Psoas muscle (tissue), 7 donors: ENCODE measurements at regions not wholly inside any gene's neighbourhood (a gene's known extent, or its start where the extent isn't known, plus 50 kb on each side); places are given as distances from the start of the nearest gene placed in this dataset.
"Not testable (repeated sequence)": the region's sequence is repeated elsewhere in the genome, so short reads cannot be mapped to it uniquely, and the experiment has no call there.

Experiments used
- ATAC-seq, 4 donors: fragments of 200-7000 bp; cut with Tn5 transposase; one replicate each; pipeline ENCODE4 v1.9.1; 2020; ENCODE audit warnings: moderate library complexity in 3 of 4, mild to moderate bottlenecking in 2 of 4
- DNase-seq, 2 donors: peaks; one replicate each; pipeline ENCODE4 v3.0.0-alpha.2; 2020
- H3K27ac ChIP-seq: fragments of 200-600 bp; one replicate; pipeline ENCODE4 v1.8.0; 2022
- H3K27me3 ChIP-seq, 3 donors: fragments of 200-600 bp in 1 of 3; one replicate each; pipeline versions ENCODE4 v1.6.1 to v1.8.0; 2013 to 2022; ENCODE audit warnings: low read length in 2 of 3, mild to moderate bottlenecking in 2 of 3, moderate library complexity in 1 of 3; ENCODE audit not compliant: insufficient read depth in 3 of 3
- H3K36me3 ChIP-seq, 2 donors: fragments of 200-600 bp in 1 of 2; one replicate each; pipeline versions ENCODE4 v1.6.1 to v1.8.0; 2013 to 2022; ENCODE audit warnings: low read depth in 1 of 2, mild to moderate bottlenecking in 1 of 2, moderate library complexity in 1 of 2; ENCODE audit not compliant: insufficient read depth in 1 of 2
- H3K4me1 ChIP-seq: fragments of 200-600 bp; one replicate; pipeline ENCODE4 v1.8.0; 2022
- H3K4me3 ChIP-seq: fragments of 200-600 bp; one replicate; pipeline ENCODE4 v1.8.0; 2022; ENCODE audit warnings: mild to moderate bottlenecking
- H3K9me3 ChIP-seq: fragments of 200-600 bp; one replicate; pipeline ENCODE4 v1.8.0; 2022
- WGBS, 3 donors: extraction: QIAGEN DNeasy Blood & Tissue Kit; methylation state at CpG; one replicate each; pipeline versions ENCODE4 v1.1.6 to v1.1.7; 2013; 5-methylcytosine and 5-hydroxymethylcytosine counted together
- intact Hi-C, 2 donors: fragments of 100-400 bp; cut with DNase I; formaldehyde crosslinking; loops; one replicate each; pipeline versions ENCODE4 v1.11.0 to v1.14.2; 2022
- TF ChIP-seq, protein P1 (sequence below): fragments of 200-600 bp; IDR thresholded peaks from one replicate; pipeline ENCODE4 v1.8.0; 2022; ENCODE audit warnings: antibody characterized with exemption
- donor health status: healthy with polysubstance abuse.
- donor health status: DM: no; HTN: no; CAD: no; lungs with moderate emphysema.
- donor health status: Bipolar disorder and iron deficiency.
- donor health status: healthy.
- donor health status: DM: yes; HTN: yes; CAD: no.
- donor health status: DM: no; HTN: no; CAD: no.
- donor health status: DM: yes; HTN: yes; CAD: no.

DNA sequence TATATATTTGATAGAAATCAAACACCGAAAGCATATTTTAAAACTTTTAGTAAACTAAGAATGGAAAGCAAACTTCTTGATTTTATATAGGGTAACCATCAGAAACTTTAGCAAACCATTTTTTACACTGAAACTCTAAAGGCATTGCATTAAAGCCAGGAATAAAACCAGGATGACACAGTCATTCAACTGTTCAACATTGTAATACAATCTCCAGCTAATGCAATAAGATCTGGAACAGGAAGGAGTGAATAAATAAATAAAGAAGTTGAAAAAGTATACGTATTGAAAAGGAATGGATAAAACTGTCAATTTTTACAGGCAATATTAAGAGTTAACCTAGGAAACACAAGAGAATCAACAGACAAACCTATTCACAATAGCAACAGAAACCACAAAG lies 181.9 kb upstream of the TTC14 start:
- DNase-seq (no peak), ATAC-seq (no peak)
- Histone ChIP-seq H3K27me3 (no peaks in the 10 kb centered on the region), H3K9me3 (no peaks in the 10 kb centered on the region), H3K4me1 (no peaks in the 10 kb centered on the region), H3K4me3 (no peak overlapping the region), H3K36me3 (no peaks in the 10 kb centered on the region), H3K27ac (no peak overlapping the region)
- TF ChIP-seq, protein P1, sequence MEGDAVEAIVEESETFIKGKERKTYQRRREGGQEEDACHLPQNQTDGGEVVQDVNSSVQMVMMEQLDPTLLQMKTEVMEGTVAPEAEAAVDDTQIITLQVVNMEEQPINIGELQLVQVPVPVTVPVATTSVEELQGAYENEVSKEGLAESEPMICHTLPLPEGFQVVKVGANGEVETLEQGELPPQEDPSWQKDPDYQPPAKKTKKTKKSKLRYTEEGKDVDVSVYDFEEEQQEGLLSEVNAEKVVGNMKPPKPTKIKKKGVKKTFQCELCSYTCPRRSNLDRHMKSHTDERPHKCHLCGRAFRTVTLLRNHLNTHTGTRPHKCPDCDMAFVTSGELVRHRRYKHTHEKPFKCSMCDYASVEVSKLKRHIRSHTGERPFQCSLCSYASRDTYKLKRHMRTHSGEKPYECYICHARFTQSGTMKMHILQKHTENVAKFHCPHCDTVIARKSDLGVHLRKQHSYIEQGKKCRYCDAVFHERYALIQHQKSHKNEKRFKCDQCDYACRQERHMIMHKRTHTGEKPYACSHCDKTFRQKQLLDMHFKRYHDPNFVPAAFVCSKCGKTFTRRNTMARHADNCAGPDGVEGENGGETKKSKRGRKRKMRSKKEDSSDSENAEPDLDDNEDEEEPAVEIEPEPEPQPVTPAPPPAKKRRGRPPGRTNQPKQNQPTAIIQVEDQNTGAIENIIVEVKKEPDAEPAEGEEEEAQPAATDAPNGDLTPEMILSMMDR = no peak
- intact Hi-C loops = no loop called here
- 67 to 73% (median 68%) methylated on average over 2 of the region's 2 CpGs for WGBS, 3 donors

GRCh38 chr3:180420804-180421203 lies 181.2 kb upstream of the TTC14 start:
- no peak overlapping the region for H3K4me3 ChIP-seq
- no peaks in the 10 kb centered on the region for H3K27me3 ChIP-seq
- no peak for DNase-seq
- no peaks in the 10 kb centered on the region for H3K4me1 ChIP-seq
- H3K9me3 ChIP-seq = no peaks in the 10 kb centered on the region
- no peak for ATAC-seq
- WGBS, 3 donors = 75 to 82% (median 77%) methylated on average over 2 of the region's 2 CpGs
- no peak overlapping the region for H3K27ac ChIP-seq
- intact Hi-C loops = no loop called here
- TF ChIP-seq, protein P1 = no peak
- H3K36me3 ChIP-seq = no peaks in the 10 kb centered on the region

- H3K9me3 ChIP-seq = no peaks in the 10 kb centered on the region
- H3K27ac ChIP-seq = no peak overlapping the region
- H3K4me1 ChIP-seq = no peaks in the 10 kb centered on the region
- no peak overlapping the region for H3K4me3 ChIP-seq
- no peaks in the 10 kb centered on the region for H3K36me3 ChIP-seq
- H3K27me3 ChIP-seq = no peaks in the 10 kb centered on the region
- TF ChIP-seq, protein P1 = no peak
- DNase-seq = no peak
- no peak for ATAC-seq
- 14 to 32% (median 31%) methylated on average over 2 of the region's 2 CpGs for WGBS, 3 donors
- intact Hi-C loops = no loop called here
Measured at GRCh38 chr3:180421221-180421620, 180.7 kb upstream of the TTC14 start.

DNA sequence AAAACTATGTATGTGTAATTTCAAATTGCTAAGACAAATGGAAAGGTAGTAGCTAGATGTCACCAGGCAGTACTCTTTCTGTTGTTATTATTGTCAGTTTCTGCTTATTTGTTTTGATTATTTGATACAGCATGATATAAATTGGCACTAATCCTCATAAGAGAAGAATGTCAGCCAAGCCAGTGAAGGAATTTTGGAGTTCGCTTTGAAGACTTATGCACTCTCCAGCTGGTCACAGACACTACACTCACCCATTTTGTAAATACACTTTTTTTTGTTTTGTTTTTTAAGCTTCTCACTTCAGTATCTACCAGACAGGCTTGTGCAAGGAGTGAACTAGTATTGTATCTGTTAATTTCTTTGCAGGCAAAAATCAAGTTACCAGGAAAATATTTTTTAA lies 180.2 kb upstream of the TTC14 start:
- H3K9me3 ChIP-seq = no peaks in the 10 kb centered on the region
- H3K36me3 ChIP-seq = no peaks in the 10 kb centered on the region
- no peaks in the 10 kb centered on the region for H3K27me3 ChIP-seq
- no peak for ATAC-seq
- H3K4me3 ChIP-seq = no peak overlapping the region
- no peak overlapping the region for H3K27ac ChIP-seq
- TF ChIP-seq, protein P1 = no peak
- no peak for DNase-seq
- WGBS, 3 donors = 22 to 41% (median 39%) methylated on average over 1 of the region's 1 CpG
- intact Hi-C loops = no loop called here
- no peaks in the 10 kb centered on the region for H3K4me1 ChIP-seq

- H3K27ac ChIP-seq, ATAC-seq, H3K36me3 ChIP-seq, H3K4me3 ChIP-seq, intact Hi-C loops, DNase-seq, H3K9me3 ChIP-seq, H3K4me1 ChIP-seq, H3K27me3 ChIP-seq: not testable (repeated sequence)
- 84 to 86% (median 85%) methylated on average over 4 of the region's 4 CpGs for WGBS, 3 donors
Measured at GRCh38 chr3:180424305-180424704, 177.7 kb upstream of the TTC14 start.
